ENCODE measurements at regions not wholly inside any gene's neighbourhood (a gene's known extent, or its start where the extent isn't known, plus 50 kb on each side); places are given as distances from the start of the nearest gene placed in this dataset.
A peak's percentile ranks its signal among the peaks of the same experiment; 100 is the strongest.

DNA sequence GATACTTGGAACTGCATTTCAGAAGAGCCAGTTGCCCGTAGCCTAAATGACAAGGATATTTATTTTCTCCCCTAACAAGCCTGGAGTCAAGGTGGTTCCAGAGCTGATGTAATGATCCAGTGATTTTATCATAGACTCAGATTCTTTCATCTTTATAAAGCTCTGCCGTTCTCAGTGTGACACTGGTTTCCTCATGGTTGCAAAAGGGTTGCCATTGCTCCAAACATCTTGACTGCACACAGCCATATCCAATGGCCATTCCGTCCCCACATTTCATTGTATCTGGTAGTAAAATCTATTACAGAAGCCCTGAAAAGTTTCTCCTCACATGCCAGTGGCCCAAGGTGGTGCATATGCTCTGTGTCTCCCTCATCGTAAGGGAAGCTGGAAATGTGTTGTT, 63.1 kb upstream of the SDK2 start:
- Histone ChIP-seq H3K36me3 (ENCODE audit: control insufficient read depth, insufficient read depth, low read length) (no peaks in the 10 kb centered on the region), H3K4me3 (ENCODE audit: low read depth in 2 of 2, low read length in 2 of 2) (no peak overlapping the region), H3K9me3 (ENCODE audit: control insufficient read depth, insufficient read depth, low read depth, low read length) (no peaks in the 10 kb centered on the region), H3K27me3 (ENCODE audit: control insufficient read depth, insufficient read depth, low read length) (peaks cover 15% of the 10 kb centered on the region), H3K4me1 (ENCODE audit: control insufficient read depth, insufficient read depth, low read length) (no peaks in the 10 kb centered on the region), H3K27ac (ENCODE audit: low read length) (no peak overlapping the region)
- intact Hi-C loops (cut with micrococcal nuclease; ENCODE audit: unreplicated experiment) (no loop called here), in situ Hi-C loops (cut with HindIII; ENCODE audit: low pct_unique_long_range_greater_than_20kb, low sequenced_read_pairs) (no loop called here)
- TF ChIP-seq, protein P1, sequence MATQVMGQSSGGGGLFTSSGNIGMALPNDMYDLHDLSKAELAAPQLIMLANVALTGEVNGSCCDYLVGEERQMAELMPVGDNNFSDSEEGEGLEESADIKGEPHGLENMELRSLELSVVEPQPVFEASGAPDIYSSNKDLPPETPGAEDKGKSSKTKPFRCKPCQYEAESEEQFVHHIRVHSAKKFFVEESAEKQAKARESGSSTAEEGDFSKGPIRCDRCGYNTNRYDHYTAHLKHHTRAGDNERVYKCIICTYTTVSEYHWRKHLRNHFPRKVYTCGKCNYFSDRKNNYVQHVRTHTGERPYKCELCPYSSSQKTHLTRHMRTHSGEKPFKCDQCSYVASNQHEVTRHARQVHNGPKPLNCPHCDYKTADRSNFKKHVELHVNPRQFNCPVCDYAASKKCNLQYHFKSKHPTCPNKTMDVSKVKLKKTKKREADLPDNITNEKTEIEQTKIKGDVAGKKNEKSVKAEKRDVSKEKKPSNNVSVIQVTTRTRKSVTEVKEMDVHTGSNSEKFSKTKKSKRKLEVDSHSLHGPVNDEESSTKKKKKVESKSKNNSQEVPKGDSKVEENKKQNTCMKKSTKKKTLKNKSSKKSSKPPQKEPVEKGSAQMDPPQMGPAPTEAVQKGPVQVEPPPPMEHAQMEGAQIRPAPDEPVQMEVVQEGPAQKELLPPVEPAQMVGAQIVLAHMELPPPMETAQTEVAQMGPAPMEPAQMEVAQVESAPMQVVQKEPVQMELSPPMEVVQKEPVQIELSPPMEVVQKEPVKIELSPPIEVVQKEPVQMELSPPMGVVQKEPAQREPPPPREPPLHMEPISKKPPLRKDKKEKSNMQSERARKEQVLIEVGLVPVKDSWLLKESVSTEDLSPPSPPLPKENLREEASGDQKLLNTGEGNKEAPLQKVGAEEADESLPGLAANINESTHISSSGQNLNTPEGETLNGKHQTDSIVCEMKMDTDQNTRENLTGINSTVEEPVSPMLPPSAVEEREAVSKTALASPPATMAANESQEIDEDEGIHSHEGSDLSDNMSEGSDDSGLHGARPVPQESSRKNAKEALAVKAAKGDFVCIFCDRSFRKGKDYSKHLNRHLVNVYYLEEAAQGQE (IDR thresholded peaks at IDR 0.05; ENCODE audit: insufficient read depth in 1 of 2, low read depth in 2 of 2, low read length in 1 of 2): no peak
- TF ChIP-seq, protein P2, sequence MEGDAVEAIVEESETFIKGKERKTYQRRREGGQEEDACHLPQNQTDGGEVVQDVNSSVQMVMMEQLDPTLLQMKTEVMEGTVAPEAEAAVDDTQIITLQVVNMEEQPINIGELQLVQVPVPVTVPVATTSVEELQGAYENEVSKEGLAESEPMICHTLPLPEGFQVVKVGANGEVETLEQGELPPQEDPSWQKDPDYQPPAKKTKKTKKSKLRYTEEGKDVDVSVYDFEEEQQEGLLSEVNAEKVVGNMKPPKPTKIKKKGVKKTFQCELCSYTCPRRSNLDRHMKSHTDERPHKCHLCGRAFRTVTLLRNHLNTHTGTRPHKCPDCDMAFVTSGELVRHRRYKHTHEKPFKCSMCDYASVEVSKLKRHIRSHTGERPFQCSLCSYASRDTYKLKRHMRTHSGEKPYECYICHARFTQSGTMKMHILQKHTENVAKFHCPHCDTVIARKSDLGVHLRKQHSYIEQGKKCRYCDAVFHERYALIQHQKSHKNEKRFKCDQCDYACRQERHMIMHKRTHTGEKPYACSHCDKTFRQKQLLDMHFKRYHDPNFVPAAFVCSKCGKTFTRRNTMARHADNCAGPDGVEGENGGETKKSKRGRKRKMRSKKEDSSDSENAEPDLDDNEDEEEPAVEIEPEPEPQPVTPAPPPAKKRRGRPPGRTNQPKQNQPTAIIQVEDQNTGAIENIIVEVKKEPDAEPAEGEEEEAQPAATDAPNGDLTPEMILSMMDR (IDR thresholded peaks at IDR 0.05): no peak
- no peak for TF ChIP-seq TCF7L2 (IDR thresholded peaks at IDR 0.05; ENCODE audit: low read depth, low read length)
- TF ChIP-seq POLR2AphosphoS5 (IDR thresholded peaks at IDR 0.05; ENCODE audit: low read depth, low read length): no peak
- TF ChIP-seq SIN3A (IDR thresholded peaks at IDR 0.05; ENCODE audit: borderline replicate concordance, insufficient read depth, low read depth, low read length): no peak
- ChIA-PET POLR2A (no interaction called here), CTCF (no interaction called here)
- ATAC-seq (no peak), DNase-seq (ENCODE audit: low read depth, low spot score) (no peak)
- BruUV-seq (replicated peaks): no TSS peak

DNA sequence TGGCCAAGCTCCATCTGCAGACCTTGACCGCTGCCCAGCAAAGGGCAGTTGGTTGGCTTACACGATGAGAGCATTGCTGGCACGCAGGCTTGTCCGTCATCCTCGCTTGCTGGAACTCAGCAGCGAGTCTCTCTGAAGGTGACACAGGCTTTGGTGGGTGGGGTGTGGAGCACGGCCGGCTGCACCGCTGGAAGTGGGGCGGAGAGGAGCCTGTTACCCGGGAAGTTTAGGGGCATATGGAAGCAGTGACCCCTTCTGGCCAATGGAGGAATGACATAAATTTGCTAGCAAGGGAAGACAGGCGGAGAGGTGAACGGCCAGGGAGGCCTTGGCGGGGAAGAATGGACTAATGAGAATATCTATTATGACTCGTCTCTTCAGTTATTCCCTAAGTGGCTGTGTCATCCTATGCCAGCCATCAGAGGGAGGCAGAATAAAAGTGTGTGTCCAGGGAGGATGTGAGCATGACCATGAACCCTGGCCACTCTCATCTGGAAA, 65.9 kb upstream of the SDK2 start:
- intact Hi-C loops (cut with micrococcal nuclease; ENCODE audit: unreplicated experiment) (loop anchor here (2.0 kb wide), 1 partner anchor 281 kb away; no protein-coding TSS in a partner anchor), in situ Hi-C loops (cut with HindIII; ENCODE audit: low pct_unique_long_range_greater_than_20kb, low sequenced_read_pairs) (no loop called here)
- peak; percentile 28 for DNase-seq (ENCODE audit: low read depth, low spot score)
- Histone ChIP-seq H3K4me1 (ENCODE audit: control insufficient read depth, insufficient read depth, low read length) (no peaks in the 10 kb centered on the region), H3K27ac (ENCODE audit: low read length) (no peak overlapping the region), H3K36me3 (ENCODE audit: control insufficient read depth, insufficient read depth, low read length) (no peaks in the 10 kb centered on the region), H3K9me3 (ENCODE audit: control insufficient read depth, insufficient read depth, low read depth, low read length) (no peaks in the 10 kb centered on the region), H3K27me3 (ENCODE audit: control insufficient read depth, insufficient read depth, low read length) (peaks cover 22% of the 10 kb centered on the region), H3K4me3 (ENCODE audit: low read depth in 2 of 2, low read length in 2 of 2) (no peak overlapping the region)
- BruUV-seq (replicated peaks): no TSS peak
- ChIA-PET CTCF (interaction anchor here (0.7 to 1.5 kb wide), 4 partner anchors 276 to 1163 kb away, joined by 3 to 5 read pairs (median 4); partner anchors contain the start of gene FDXR), POLR2A (no interaction called here)
- ATAC-seq: peak; percentile 86
- TF ChIP-seq, protein P2 (IDR thresholded peaks at IDR 0.05): peak; percentile 93
- no peak for TF ChIP-seq TCF7L2 (IDR thresholded peaks at IDR 0.05; ENCODE audit: low read depth, low read length)

Data from Panc1 (cell line).